Keratinocyte (primary cell): ENCODE measurements at regions not wholly inside any gene's neighbourhood (a gene's known extent, or its start where the extent isn't known, plus 50 kb on each side); places are given as distances from the start of the nearest gene placed in this dataset.

Experiments used
- DNase-seq: peaks from one replicate; pipeline ENCODE4 v3.0.0-alpha.2; 2011; ENCODE audit warnings: low read depth, missing footprints, low spot score
- FAIRE-seq: peaks from 2 replicates; lab custom pipeline; 2011; peaks lifted over from hg19 to GRCh38; lab: Jason Lieb, UNC
- H2AFZ ChIP-seq: 2 replicates; pipeline ENCODE4 v1.6.0; 2012; ENCODE audit warnings: low read length, control low read depth, inconsistent platforms; ENCODE audit not compliant: control insufficient read depth
- H3K27ac ChIP-seq: 2 replicates; pipeline ENCODE4 v1.5.1; 2011; ENCODE audit warnings: low read length; ENCODE audit not compliant: control insufficient read depth, insufficient read depth
- H3K27me3 ChIP-seq: 3 replicates; pipeline ENCODE4 v1.6.0; 2011; ENCODE audit warnings: low read length; ENCODE audit not compliant: control insufficient read depth, insufficient read depth; ENCODE audit errors: extremely low read depth
- H3K36me3 ChIP-seq, 2 experiments: 2 replicates in 1 of 2; 3 replicates in 1 of 2; pipeline ENCODE4 v1.5.1; 2011; ENCODE audit warnings: low read length in 2 of 2, mild to moderate bottlenecking in 1 of 2; ENCODE audit not compliant: control insufficient read depth in 2 of 2, insufficient read depth in 2 of 2; ENCODE audit errors: extremely low read depth in 1 of 2
- H3K4me1 ChIP-seq: 3 replicates; pipeline ENCODE4 v1.5.1; 2011; ENCODE audit warnings: low read length; ENCODE audit not compliant: control insufficient read depth, insufficient read depth; ENCODE audit errors: extremely low read depth
- H3K4me2 ChIP-seq: 3 replicates; pipeline ENCODE4 v1.6.0; 2011; ENCODE audit warnings: low read depth, low read length; ENCODE audit not compliant: control insufficient read depth, insufficient read depth; ENCODE audit errors: extremely low read depth
- H3K4me3 ChIP-seq, 3 experiments: fragments of 200-600 bp in 1 of 3; sonication (generic) in 1 of 3; 2 replicates in 2 of 3; 3 replicates in 1 of 3; pipeline ENCODE4 v1.5.1; 2011 to 2016; ENCODE audit warnings: low read length in 3 of 3, mild to moderate bottlenecking in 3 of 3, control low read depth in 2 of 3, inconsistent platforms in 1 of 3, low read depth in 1 of 3, mixed read lengths in 1 of 3, mixed run types in 1 of 3, moderate library complexity in 1 of 3; ENCODE audit not compliant: control insufficient read depth in 2 of 3, insufficient read depth in 2 of 3; ENCODE audit errors: extremely low read depth in 1 of 3
- H3K79me2 ChIP-seq: 2 replicates; pipeline ENCODE4 v1.6.0; 2012; ENCODE audit warnings: low read length; ENCODE audit not compliant: control insufficient read depth, insufficient read depth
- H3K9ac ChIP-seq: 3 replicates; pipeline ENCODE4 v1.6.0; 2011; ENCODE audit warnings: low read length; ENCODE audit not compliant: control insufficient read depth, insufficient read depth; ENCODE audit errors: extremely low read depth
- H3K9me1 ChIP-seq: 3 replicates; pipeline ENCODE4 v1.6.0; 2011; ENCODE audit warnings: low read length; ENCODE audit not compliant: control insufficient read depth, insufficient read depth; ENCODE audit errors: extremely low read depth
- H3K9me3 ChIP-seq: 2 replicates; pipeline ENCODE4 v1.5.1; 2012; ENCODE audit warnings: low read depth, low read length; ENCODE audit not compliant: control insufficient read depth
- H4K20me1 ChIP-seq: 3 replicates; pipeline ENCODE4 v1.6.0; 2011; ENCODE audit warnings: low read length; ENCODE audit not compliant: control insufficient read depth, insufficient read depth; ENCODE audit errors: extremely low read depth
- CTCF ChIP-seq, 3 experiments: IDR thresholded peaks in 1 of 3; conservative IDR thresholded peaks in 1 of 3; optimal IDR thresholded peaks in 1 of 3; 2 replicates in 2 of 3; 3 replicates in 1 of 3; pipeline versions ENCODE3 to v1.5.1; 2011; ENCODE audit warnings: low read length in 3 of 3, mild to moderate bottlenecking in 3 of 3, moderate library complexity in 2 of 3, control low read depth in 1 of 3, inconsistent platforms in 1 of 3; ENCODE audit not compliant: insufficient read depth in 2 of 3; ENCODE audit errors: extremely low read depth in 1 of 3
- EZH2 ChIP-seq: IDR thresholded peaks from one replicate; pipeline ENCODE4 v1.6.1; 2012; ENCODE audit warnings: inconsistent platforms, mild to moderate bottlenecking, low read length, moderate library complexity
- dilution Hi-C: fragments of 300-500 bp; cut with MboI; formaldehyde crosslinking; loops from one replicate; pipeline ENCODE4 v1.7.0; 2020; ENCODE audit warnings: low sequenced_read_pairs; ENCODE audit not compliant: extremely low pct_ligation_motif_present

DNA sequence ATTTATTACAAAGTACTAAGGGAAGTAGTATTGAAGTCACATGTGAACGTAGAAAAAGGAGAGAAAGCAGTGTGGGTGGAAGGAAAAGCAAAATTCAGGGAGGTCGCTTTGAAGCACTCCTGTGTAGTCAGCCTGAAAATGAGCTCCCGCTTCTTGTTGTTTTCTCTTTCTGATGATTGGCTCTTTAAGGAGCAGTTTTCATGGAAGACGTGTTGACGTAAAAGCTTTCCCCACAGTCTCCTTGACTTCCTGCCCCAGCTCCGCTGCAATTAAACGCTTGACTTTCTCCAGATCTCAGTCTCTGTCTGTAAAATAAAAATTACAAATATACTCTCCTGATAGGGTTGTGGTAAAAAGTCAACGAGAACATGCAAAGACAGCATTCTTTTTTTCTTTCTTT lies 661.5 kb upstream of the ZP4 start:
- Histone ChIP-seq H3K27me3 (no peaks in the 10 kb centered on the region), H3K36me3 (no peaks in the 10 kb centered on the region), H3K9me1 (no peaks in the 10 kb centered on the region), H3K9me3 (no peaks in the 10 kb centered on the region), H3K4me3 (no peak overlapping the region), H2AFZ (no peak overlapping the region), H3K4me2 (no peak overlapping the region), H3K79me2 (no peaks in the 10 kb centered on the region), H3K9ac (no peak overlapping the region), H3K27ac (no peak overlapping the region), H3K4me1 (no peaks in the 10 kb centered on the region), H4K20me1 (no peaks in the 10 kb centered on the region)
- FAIRE-seq = no peak
- no peak for DNase-seq
- TF ChIP-seq EZH2 = no peak
- TF ChIP-seq CTCF (optimal IDR thresholded peaks at IDR 0.05 in 1 of 3, IDR thresholded peaks at IDR 0.05 in 1 of 3, conservative IDR thresholded peaks at IDR 0.05 in 1 of 3; ENCODE audit: extremely low read depth in 1 of 3, insufficient read depth in 2 of 3, low read length in 3 of 3) = no peak
- dilution Hi-C loops = no loop called here

DNA sequence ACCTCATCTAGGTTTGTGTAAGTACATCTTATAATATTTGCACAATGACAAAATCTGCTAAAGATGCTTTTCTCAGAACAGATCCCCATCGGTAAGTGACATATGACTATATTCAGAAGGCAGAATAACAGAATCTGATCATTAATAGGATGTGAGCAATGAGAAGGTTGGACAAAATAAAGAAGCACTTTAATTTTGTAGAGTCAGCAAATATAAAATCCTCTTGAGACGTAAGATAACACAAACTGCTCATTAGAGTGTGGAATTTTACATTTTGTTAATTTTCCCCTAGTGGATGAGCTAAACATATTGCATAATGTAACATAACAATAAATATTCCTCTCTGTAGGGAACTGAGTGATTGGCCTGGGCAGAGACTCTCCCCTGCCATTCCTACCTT lies 658.4 kb upstream of the ZP4 start:
- H2AFZ ChIP-seq = no peak overlapping the region
- DNase-seq (no peak), FAIRE-seq (no peak)
- no peaks in the 10 kb centered on the region for H3K4me1 ChIP-seq
- H3K27ac ChIP-seq = no peak overlapping the region
- no peak for TF ChIP-seq EZH2
- no peak for TF ChIP-seq CTCF (optimal IDR thresholded peaks at IDR 0.05 in 1 of 3, IDR thresholded peaks at IDR 0.05 in 1 of 3, conservative IDR thresholded peaks at IDR 0.05 in 1 of 3; ENCODE audit: extremely low read depth in 1 of 3, insufficient read depth in 2 of 3, low read length in 3 of 3)
- H4K20me1 ChIP-seq = no peaks in the 10 kb centered on the region
- no peaks in the 10 kb centered on the region for H3K36me3 ChIP-seq
- no peaks in the 10 kb centered on the region for H3K79me2 ChIP-seq
- no peak overlapping the region for H3K4me3 ChIP-seq
- no peak overlapping the region for H3K9ac ChIP-seq
- dilution Hi-C loops = no loop called here
- H3K4me2 ChIP-seq = no peak overlapping the region
- H3K9me1 ChIP-seq = no peaks in the 10 kb centered on the region
- H3K27me3 ChIP-seq = no peaks in the 10 kb centered on the region
- H3K9me3 ChIP-seq = no peaks in the 10 kb centered on the region
